GM12875 (cell line): ENCODE measurements at regions not wholly inside any gene's neighbourhood (a gene's known extent, or its start where the extent isn't known, plus 50 kb on each side); places are given as distances from the start of the nearest gene placed in this dataset.

Source experiments
- H3K4me3 ChIP-seq: one replicate; pipeline ENCODE4 v1.5.1; 2011; ENCODE audit warnings: low read depth, low read length, control low read depth
- TF ChIP-seq, protein P1 (sequence below): IDR thresholded peaks from 2 replicates; pipeline ENCODE4 v1.5.1; 2011; ENCODE audit warnings: low read depth, mild to moderate bottlenecking, control low read depth, inconsistent platforms, low read length, moderate library complexity, borderline replicate concordance; ENCODE audit not compliant: insufficient read depth

DNA sequence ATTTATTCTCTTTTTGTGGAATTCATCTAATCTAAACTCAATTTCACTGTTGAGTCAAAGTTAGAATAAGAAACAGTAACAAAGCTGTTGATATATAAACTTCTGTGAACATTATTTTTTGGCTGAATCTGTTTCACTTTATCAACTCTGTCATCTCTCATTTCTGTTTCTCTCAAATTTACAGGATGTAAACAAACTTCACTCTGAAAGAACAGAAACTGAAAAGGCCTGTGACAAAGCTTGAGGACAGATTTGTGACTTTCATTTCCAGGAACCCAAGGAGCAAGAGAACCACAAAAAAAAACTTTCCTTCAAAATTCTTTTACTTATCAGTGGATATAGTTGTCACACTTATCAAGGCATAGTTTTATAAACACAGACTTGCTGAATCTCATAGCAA is 447.9 kb upstream of the OPRM1 start:
- TF ChIP-seq, protein P1, sequence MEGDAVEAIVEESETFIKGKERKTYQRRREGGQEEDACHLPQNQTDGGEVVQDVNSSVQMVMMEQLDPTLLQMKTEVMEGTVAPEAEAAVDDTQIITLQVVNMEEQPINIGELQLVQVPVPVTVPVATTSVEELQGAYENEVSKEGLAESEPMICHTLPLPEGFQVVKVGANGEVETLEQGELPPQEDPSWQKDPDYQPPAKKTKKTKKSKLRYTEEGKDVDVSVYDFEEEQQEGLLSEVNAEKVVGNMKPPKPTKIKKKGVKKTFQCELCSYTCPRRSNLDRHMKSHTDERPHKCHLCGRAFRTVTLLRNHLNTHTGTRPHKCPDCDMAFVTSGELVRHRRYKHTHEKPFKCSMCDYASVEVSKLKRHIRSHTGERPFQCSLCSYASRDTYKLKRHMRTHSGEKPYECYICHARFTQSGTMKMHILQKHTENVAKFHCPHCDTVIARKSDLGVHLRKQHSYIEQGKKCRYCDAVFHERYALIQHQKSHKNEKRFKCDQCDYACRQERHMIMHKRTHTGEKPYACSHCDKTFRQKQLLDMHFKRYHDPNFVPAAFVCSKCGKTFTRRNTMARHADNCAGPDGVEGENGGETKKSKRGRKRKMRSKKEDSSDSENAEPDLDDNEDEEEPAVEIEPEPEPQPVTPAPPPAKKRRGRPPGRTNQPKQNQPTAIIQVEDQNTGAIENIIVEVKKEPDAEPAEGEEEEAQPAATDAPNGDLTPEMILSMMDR = no peak
- no peak overlapping the region for H3K4me3 ChIP-seq

GRCh38 chr6:153590411-153590810 is 448.6 kb upstream of the OPRM1 start:
- TF ChIP-seq, protein P1 = no peak
- no peak overlapping the region for H3K4me3 ChIP-seq

DNA sequence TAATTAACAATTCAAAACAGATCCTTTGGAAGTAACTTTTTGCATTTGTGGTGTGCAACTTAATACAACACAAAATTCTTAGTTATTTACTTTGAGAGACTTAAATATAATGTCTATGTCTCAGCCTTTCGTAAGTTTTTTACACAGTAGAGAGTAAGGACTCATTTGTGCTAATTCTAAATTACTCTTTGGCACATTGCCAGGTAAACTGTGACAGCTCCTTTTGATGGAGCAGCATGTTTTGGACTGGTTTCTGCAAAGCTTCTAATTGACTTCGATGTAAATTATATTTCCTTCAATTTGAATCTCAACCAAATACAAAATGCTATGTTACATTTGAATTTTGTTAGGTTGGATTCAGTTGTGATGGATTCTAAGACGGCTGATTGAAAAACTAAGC is 450.7 kb upstream of the OPRM1 start:
- H3K4me3 ChIP-seq = no peak overlapping the region
- TF ChIP-seq, protein P1 = no peak

- TF ChIP-seq, protein P1 = no peak
- H3K4me3 ChIP-seq = no peak overlapping the region
Observed at GRCh38 chr6:153583685-153584084, 452.6 kb upstream of the RGS17 start.

GRCh38 chr6:153580776-153581175 is 449.7 kb upstream of the RGS17 start:
- no peak overlapping the region for H3K4me3 ChIP-seq
- TF ChIP-seq, protein P1 = no peak

GRCh38 chr6:153575528-153575927 is 444.4 kb upstream of the RGS17 start:
- TF ChIP-seq, protein P1 = no peak
- no peak overlapping the region for H3K4me3 ChIP-seq

GRCh38 chr6:153574231-153574630 is 443.1 kb upstream of the RGS17 start:
- no peak overlapping the region for H3K4me3 ChIP-seq
- TF ChIP-seq, protein P1 = no peak
